GM23248 (cell line): ENCODE measurements at regions not wholly inside any gene's neighbourhood (a gene's known extent, or its start where the extent isn't known, plus 50 kb on each side); places are given as distances from the start of the nearest gene placed in this dataset.

ENCODE experiments used
- EZH2 ChIP-seq: fragments of 200-600 bp; sonication (generic); IDR thresholded peaks from 2 replicates; pipeline ENCODE4 v1.6.1; 2018; ENCODE audit warnings: antibody characterized with exemption, mild to moderate bottlenecking; ENCODE audit not compliant: insufficient read depth, poor library complexity, severe bottlenecking
- EZH2phosphoT487 ChIP-seq: fragments of 200-600 bp; sonication (generic); IDR thresholded peaks from 2 replicates; pipeline ENCODE4 v1.6.1; 2018; ENCODE audit warnings: antibody characterized with exemption, moderate library complexity, mild to moderate bottlenecking, low read depth; ENCODE audit not compliant: insufficient read depth

DNA sequence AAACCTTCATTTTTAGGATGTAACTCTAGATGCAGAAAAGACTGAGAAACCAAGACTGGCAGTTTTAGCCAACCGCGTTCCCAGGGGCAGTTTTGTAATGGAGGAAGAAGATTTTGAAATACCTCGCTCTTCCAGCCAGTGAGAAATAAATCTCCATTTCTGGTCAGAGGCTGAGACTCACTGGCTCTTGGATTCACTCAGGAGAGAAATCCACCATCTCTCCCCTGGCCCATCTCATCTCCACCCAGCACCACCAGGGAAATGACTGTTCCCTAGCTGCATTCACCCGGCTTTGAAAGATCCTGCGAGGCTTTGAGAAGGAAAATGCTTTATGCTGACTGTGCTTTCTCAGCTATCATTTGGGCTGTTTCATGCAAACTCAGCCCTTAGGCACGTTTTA, 185.2 kb downstream of the SOX9 start:
- TF ChIP-seq EZH2 (no peak), EZH2phosphoT487 (no peak)
